Astrocyte of the cerebellum (primary cell): ENCODE measurements at regions not wholly inside any gene's neighbourhood (a gene's known extent, or its start where the extent isn't known, plus 50 kb on each side); places are given as distances from the start of the nearest gene placed in this dataset.

Experiments used
- DNase-seq: peaks from one replicate; pipeline ENCODE4 v3.0.0-alpha.2; 2011; ENCODE audit warnings: low read depth
- H3K4me3 ChIP-seq: 2 replicates; pipeline ENCODE4 v1.5.1; 2011; ENCODE audit warnings: mild to moderate bottlenecking, low read depth, low read length, moderate library complexity
- CTCF ChIP-seq: IDR thresholded peaks from 2 replicates; pipeline ENCODE4 v1.5.1; 2012; ENCODE audit warnings: low read length, low read depth, moderate library complexity, mild to moderate bottlenecking; ENCODE audit errors: missing control alignments
- in situ Hi-C: cut with HindIII; loops from 2 replicates; pipeline ENCODE4 v1.10.0; 2017; ENCODE audit warnings: low sequenced_read_pairs

GRCh38 chr2:212777020-212777491, 238.5 kb upstream of the ERBB4 start:
- in situ Hi-C loops = no loop called here
- peak; percentile 35 for TF ChIP-seq CTCF
- DNase-seq = peak; percentile 13

GRCh38 chr2:212773808-212774339, 235.3 kb upstream of the ERBB4 start:
- H3K4me3 ChIP-seq = no peak overlapping the region
- no peak for DNase-seq
- in situ Hi-C loops = loop anchor here (5.0 kb wide), 1 partner anchor 378 kb away; the partner anchor contains the start of gene IKZF2
- no peak for TF ChIP-seq CTCF

More at GRCh38 chr2:212777020-212777491, 238.5 kb upstream of the ERBB4 start:
- no peak overlapping the region for H3K4me3 ChIP-seq

- in situ Hi-C loops = loop anchor here (5.0 kb wide), 1 partner anchor 382 kb away; the partner anchor contains the start of gene IKZF2
- H3K4me3 ChIP-seq = no peak overlapping the region
- no peak for TF ChIP-seq CTCF
- DNase-seq = no peak
These were observed 231.6 kb upstream of the ERBB4 start for GRCh38 chr2:212770240-212770639.

- in situ Hi-C loops = no loop called here
- no peak overlapping the region for H3K4me3 ChIP-seq
- DNase-seq = no peak
- no peak for TF ChIP-seq CTCF
These were observed 228.3 kb upstream of the ERBB4 start for GRCh38 chr2:212766921-212767320.

GRCh38 chr2:212752730-212753351, 214.2 kb upstream of the ERBB4 start:
- no peak for TF ChIP-seq CTCF
- no peak for DNase-seq
- in situ Hi-C loops = no loop called here
- H3K4me3 ChIP-seq = no peak overlapping the region

- no peak for TF ChIP-seq CTCF
- in situ Hi-C loops = no loop called here
- DNase-seq = no peak
These were observed 206.8 kb upstream of the ERBB4 start for GRCh38 chr2:212745359-212745758.

More at GRCh38 chr2:212745359-212745758, 206.8 kb upstream of the ERBB4 start:
- H3K4me3 ChIP-seq = no peak overlapping the region
